Psoas muscle (tissue), 7 donors: ENCODE measurements at regions not wholly inside any gene's neighbourhood (a gene's known extent, or its start where the extent isn't known, plus 50 kb on each side); places are given as distances from the start of the nearest gene placed in this dataset.
A peak's percentile ranks its signal among the peaks of the same experiment; 100 is the strongest.

Source experiments
- ATAC-seq, 4 donors: fragments of 200-7000 bp; cut with Tn5 transposase; one replicate each; pipeline ENCODE4 v1.9.1; 2020; ENCODE audit warnings: moderate library complexity in 3 of 4, mild to moderate bottlenecking in 2 of 4
- DNase-seq, 2 donors: peaks; one replicate each; pipeline ENCODE4 v3.0.0-alpha.2; 2020
- H3K27ac ChIP-seq: fragments of 200-600 bp; one replicate; pipeline ENCODE4 v1.8.0; 2022
- H3K27me3 ChIP-seq, 3 donors: fragments of 200-600 bp in 1 of 3; one replicate each; pipeline versions ENCODE4 v1.6.1 to v1.8.0; 2013 to 2022; ENCODE audit warnings: low read length in 2 of 3, mild to moderate bottlenecking in 2 of 3, moderate library complexity in 1 of 3; ENCODE audit not compliant: insufficient read depth in 3 of 3
- H3K36me3 ChIP-seq, 2 donors: fragments of 200-600 bp in 1 of 2; one replicate each; pipeline versions ENCODE4 v1.6.1 to v1.8.0; 2013 to 2022; ENCODE audit warnings: low read depth in 1 of 2, mild to moderate bottlenecking in 1 of 2, moderate library complexity in 1 of 2; ENCODE audit not compliant: insufficient read depth in 1 of 2
- H3K4me1 ChIP-seq: fragments of 200-600 bp; one replicate; pipeline ENCODE4 v1.8.0; 2022
- H3K4me3 ChIP-seq: fragments of 200-600 bp; one replicate; pipeline ENCODE4 v1.8.0; 2022; ENCODE audit warnings: mild to moderate bottlenecking
- H3K9me3 ChIP-seq: fragments of 200-600 bp; one replicate; pipeline ENCODE4 v1.8.0; 2022
- WGBS, 3 donors: extraction: QIAGEN DNeasy Blood & Tissue Kit; methylation state at CpG; one replicate each; pipeline versions ENCODE4 v1.1.6 to v1.1.7; 2013; 5-methylcytosine and 5-hydroxymethylcytosine counted together
- intact Hi-C, 2 donors: fragments of 100-400 bp; cut with DNase I; formaldehyde crosslinking; loops; one replicate each; pipeline versions ENCODE4 v1.11.0 to v1.14.2; 2022
- TF ChIP-seq, protein P1 (sequence below): fragments of 200-600 bp; IDR thresholded peaks from one replicate; pipeline ENCODE4 v1.8.0; 2022; ENCODE audit warnings: antibody characterized with exemption
- donor health status: healthy with polysubstance abuse.
- donor health status: DM: no; HTN: no; CAD: no; lungs with moderate emphysema.
- donor health status: Bipolar disorder and iron deficiency.
- donor health status: healthy.
- donor health status: DM: yes; HTN: yes; CAD: no.
- donor health status: DM: no; HTN: no; CAD: no.
- donor health status: DM: yes; HTN: yes; CAD: no.

DNA sequence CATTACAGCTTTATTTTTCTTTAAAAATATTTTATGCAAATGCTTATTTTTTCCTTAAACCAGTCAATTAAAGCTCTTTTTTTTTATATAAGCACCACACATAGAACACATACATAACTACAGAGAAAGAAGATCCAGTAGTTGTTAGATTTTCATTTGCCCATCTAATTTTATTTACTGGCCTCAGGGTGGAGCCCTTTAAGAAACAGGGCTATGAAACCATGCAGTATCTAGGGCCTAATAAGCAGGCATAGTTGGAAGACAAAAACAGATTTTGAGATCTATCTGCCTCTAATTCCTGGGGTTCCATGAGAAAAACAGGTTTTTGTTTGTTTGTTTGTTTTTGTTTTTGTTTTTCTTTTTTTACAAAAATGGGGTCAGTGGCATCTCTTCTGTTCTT is 120.6 kb downstream of the BCHE start:
- Histone ChIP-seq H3K27me3 (no peaks in the 10 kb centered on the region), H3K27ac (no peak overlapping the region), H3K36me3 (no peaks in the 10 kb centered on the region), H3K4me1 (no peaks in the 10 kb centered on the region), H3K4me3 (no peak overlapping the region), H3K9me3 (no peaks in the 10 kb centered on the region)
- DNase-seq (no peak), ATAC-seq (no peak)
- intact Hi-C loops: no loop called here
- TF ChIP-seq, protein P1, sequence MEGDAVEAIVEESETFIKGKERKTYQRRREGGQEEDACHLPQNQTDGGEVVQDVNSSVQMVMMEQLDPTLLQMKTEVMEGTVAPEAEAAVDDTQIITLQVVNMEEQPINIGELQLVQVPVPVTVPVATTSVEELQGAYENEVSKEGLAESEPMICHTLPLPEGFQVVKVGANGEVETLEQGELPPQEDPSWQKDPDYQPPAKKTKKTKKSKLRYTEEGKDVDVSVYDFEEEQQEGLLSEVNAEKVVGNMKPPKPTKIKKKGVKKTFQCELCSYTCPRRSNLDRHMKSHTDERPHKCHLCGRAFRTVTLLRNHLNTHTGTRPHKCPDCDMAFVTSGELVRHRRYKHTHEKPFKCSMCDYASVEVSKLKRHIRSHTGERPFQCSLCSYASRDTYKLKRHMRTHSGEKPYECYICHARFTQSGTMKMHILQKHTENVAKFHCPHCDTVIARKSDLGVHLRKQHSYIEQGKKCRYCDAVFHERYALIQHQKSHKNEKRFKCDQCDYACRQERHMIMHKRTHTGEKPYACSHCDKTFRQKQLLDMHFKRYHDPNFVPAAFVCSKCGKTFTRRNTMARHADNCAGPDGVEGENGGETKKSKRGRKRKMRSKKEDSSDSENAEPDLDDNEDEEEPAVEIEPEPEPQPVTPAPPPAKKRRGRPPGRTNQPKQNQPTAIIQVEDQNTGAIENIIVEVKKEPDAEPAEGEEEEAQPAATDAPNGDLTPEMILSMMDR: no peak

DNA sequence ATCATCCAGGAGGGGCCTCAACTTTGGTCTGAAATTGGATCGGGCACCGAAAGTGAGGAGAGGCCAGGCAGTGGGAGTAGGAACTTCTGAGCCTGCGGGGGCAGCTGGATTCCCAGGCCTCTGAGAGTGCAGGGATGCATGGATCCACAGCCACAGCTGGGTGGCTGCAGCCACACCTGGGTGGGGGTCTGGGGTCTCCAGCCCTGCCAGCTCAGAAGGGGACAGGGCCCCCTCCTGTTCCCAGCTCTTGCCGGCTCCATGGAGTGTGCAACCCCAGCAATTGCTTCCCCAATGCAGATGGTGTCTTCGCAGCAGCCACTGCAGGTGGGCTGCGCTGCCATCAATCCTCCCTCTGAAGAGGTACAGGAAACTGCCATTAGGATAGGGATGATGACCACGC is 123.7 kb downstream of the BCHE start:
- 90 to 95% (median 93%) methylated on average over 7 of the region's 7 CpGs for WGBS, 3 donors

DNA sequence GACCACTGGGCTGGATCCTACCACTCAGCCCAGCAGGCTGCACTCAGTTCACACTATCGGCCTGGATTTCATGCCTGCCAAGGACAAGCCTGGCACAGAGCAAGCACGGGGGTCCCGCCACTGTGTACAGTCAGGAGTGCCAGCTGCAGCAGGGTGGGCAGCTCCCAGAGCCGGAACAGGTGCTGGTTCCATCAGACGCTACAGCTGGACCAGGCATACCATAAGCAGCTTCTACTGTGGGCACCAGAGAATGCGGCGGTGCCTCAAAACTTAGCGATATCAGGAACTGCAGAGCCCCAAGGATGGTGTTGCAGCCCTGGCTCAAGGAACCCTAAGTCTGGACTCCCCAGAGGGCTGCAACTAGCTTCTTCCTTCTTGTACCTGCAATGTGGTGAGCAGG is 124.8 kb downstream of the BCHE start:
- DNase-seq (no peak), ATAC-seq (no peak)
- intact Hi-C loops: no loop called here
- Histone ChIP-seq H3K4me1 (no peaks in the 10 kb centered on the region), H3K27ac (no peak overlapping the region), H3K36me3 (no peaks in the 10 kb centered on the region), H3K4me3 (no peak overlapping the region), H3K27me3 (no peaks in the 10 kb centered on the region), H3K9me3 (no peaks in the 10 kb centered on the region)
- WGBS, 3 donors: 63 to 86% (median 78%) methylated on average over 8 of the region's 8 CpGs
- TF ChIP-seq, protein P1: no peak

More for the DNA sequence above, 123.7 kb downstream of the BCHE start:
- Histone ChIP-seq H3K27me3 (no peaks in the 10 kb centered on the region), H3K9me3 (no peaks in the 10 kb centered on the region), H3K4me1 (no peaks in the 10 kb centered on the region), H3K36me3 (no peaks in the 10 kb centered on the region), H3K27ac (no peak overlapping the region), H3K4me3 (no peak overlapping the region)
- TF ChIP-seq, protein P1: no peak
- intact Hi-C loops: no loop called here
- peak in 1 of 2 donors; percentile 34 for DNase-seq
- no peak for ATAC-seq

DNA sequence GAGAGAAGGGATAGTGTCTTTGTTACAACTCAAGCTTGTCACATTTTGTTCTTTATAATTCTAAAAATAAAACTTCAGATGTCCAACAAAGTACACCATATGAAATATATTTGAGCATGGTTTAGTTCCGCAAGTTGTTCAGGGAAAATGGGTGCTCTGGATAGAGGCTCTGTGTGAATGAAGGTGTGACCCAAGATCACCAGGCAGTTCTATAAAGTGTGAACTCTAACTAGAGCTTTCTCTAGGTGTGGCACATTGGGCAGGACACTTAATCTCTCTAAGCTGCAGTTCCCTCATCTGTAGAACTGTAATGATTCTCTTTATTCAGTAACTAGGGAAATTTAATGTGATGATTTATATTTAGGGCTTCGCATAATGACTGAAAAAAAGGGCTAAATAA is 139.3 kb downstream of the BCHE start:
- no peak for ATAC-seq
- no peak overlapping the region for H3K27ac ChIP-seq

DNA sequence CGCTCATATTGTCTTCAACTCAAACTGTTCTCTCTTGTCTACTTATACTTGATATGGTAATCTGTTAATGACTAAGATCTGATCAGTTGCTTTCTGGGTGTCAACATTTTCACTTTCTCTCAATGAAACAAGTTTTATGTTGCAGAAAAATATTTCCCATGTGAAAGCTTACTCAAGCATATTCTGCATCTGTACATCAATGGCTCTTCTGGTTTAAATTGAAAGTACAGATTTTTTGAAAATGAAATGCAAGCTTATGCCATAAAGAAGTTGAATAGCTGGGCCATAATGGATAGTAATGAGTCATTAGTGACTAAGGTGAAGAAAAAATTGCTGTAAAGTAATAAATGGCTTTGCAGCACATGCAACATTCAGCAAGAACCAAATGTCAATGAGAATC is 140.7 kb downstream of the BCHE start:
- no peaks in the 10 kb centered on the region for H3K36me3 ChIP-seq

More for the DNA sequence above, 139.3 kb downstream of the BCHE start:
- Histone ChIP-seq H3K4me3 (no peak overlapping the region), H3K4me1 (no peaks in the 10 kb centered on the region), H3K9me3 (no peaks in the 10 kb centered on the region), H3K36me3 (no peaks in the 10 kb centered on the region), H3K27me3 (no peaks in the 10 kb centered on the region)
- WGBS, 3 donors: 90 to 97% (median 93%) methylated on average over 2 of the region's 2 CpGs
- no peak for DNase-seq
- TF ChIP-seq, protein P1: no peak
- intact Hi-C loops: no loop called here

More for the DNA sequence above, 140.7 kb downstream of the BCHE start:
- Histone ChIP-seq H3K4me3 (no peak overlapping the region), H3K27me3 (no peaks in the 10 kb centered on the region), H3K9me3 (no peaks in the 10 kb centered on the region), H3K4me1 (no peaks in the 10 kb centered on the region), H3K27ac (no peak overlapping the region)
- TF ChIP-seq, protein P1: no peak
- intact Hi-C loops: no loop called here
- DNase-seq: no peak
- WGBS, 3 donors: 96 to 100% (median 100%) methylated on average over 1 of the region's 1 CpG
- ATAC-seq: no peak
